ENCODE measurements at regions not wholly inside any gene's neighbourhood (a gene's known extent, or its start where the extent isn't known, plus 50 kb on each side); places are given as distances from the start of the nearest gene placed in this dataset.
"Not testable (repeated sequence)": the region's sequence is repeated elsewhere in the genome, so short reads cannot be mapped to it uniquely, and the experiment has no call there.

DNA sequence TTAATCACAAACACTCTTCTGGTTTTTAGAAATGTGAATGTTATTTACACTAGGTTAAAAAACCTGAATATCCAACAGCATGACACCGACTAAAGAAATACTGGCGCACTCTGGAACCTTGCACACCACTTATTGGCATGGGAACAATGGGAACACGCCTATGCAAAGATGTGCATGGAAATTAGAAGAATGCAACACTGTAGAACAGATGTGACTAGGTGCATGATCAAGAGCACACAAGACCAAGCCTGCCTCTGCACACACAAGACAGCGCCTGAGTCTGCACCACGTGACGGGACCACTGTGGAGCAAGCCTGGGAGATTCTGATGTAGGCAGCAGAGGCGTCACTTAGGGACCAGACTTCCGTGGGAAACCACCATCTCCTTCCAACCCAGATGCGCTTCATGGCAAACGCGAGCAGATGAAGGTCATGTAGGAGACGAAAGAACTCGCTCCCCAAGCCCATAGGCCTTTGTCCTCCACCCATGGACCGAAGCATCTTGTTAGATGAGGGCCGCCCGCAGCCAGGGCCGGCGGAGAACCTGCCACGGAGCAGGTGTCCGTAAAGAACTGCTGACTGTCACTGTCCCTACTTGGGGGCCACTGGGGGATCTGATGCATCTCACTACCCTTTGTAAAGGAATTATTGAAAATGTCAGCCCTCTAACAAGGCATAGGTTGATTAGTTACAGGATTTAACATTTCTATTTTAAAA is 159.6 kb upstream of the FAM20C start:
- TF ChIP-seq, protein P1, sequence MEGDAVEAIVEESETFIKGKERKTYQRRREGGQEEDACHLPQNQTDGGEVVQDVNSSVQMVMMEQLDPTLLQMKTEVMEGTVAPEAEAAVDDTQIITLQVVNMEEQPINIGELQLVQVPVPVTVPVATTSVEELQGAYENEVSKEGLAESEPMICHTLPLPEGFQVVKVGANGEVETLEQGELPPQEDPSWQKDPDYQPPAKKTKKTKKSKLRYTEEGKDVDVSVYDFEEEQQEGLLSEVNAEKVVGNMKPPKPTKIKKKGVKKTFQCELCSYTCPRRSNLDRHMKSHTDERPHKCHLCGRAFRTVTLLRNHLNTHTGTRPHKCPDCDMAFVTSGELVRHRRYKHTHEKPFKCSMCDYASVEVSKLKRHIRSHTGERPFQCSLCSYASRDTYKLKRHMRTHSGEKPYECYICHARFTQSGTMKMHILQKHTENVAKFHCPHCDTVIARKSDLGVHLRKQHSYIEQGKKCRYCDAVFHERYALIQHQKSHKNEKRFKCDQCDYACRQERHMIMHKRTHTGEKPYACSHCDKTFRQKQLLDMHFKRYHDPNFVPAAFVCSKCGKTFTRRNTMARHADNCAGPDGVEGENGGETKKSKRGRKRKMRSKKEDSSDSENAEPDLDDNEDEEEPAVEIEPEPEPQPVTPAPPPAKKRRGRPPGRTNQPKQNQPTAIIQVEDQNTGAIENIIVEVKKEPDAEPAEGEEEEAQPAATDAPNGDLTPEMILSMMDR (IDR thresholded peaks at IDR 0.05), result not testable (repeated sequence)
- TF ChIP-seq FOXK1 (CRISPR knock-in tag; IDR thresholded peaks at IDR 0.05); JUN (CRISPR knock-in tag; IDR thresholded peaks at IDR 0.05); ZNF671 (CRISPR knock-in tag; IDR thresholded peaks at IDR 0.05); ZNF121 (CRISPR knock-in tag; IDR thresholded peaks at IDR 0.05); TCF7 (CRISPR knock-in tag; IDR thresholded peaks at IDR 0.05; ENCODE audit: low read depth); ESRRA (CRISPR knock-in tag; IDR thresholded peaks at IDR 0.05; ENCODE audit: borderline replicate concordance); IRF2 (CRISPR knock-in tag; IDR thresholded peaks at IDR 0.05; ENCODE audit: borderline replicate concordance, low read depth): not testable (repeated sequence)
- TF ChIP-seq, protein P2, sequence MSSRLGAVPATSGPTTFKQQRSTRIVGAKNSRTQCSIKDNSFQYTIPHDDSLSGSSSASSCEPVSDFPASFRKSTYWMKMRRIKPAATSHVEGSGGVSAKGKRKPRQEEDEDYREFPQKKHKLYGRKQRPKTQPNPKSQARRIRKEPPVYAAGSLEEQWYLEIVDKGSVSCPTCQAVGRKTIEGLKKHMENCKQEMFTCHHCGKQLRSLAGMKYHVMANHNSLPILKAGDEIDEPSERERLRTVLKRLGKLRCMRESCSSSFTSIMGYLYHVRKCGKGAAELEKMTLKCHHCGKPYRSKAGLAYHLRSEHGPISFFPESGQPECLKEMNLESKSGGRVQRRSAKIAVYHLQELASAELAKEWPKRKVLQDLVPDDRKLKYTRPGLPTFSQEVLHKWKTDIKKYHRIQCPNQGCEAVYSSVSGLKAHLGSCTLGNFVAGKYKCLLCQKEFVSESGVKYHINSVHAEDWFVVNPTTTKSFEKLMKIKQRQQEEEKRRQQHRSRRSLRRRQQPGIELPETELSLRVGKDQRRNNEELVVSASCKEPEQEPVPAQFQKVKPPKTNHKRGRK (CRISPR knock-in tag; IDR thresholded peaks at IDR 0.05; ENCODE audit: borderline replicate concordance), result not testable (repeated sequence)
